ENCODE measurements at regions not wholly inside any gene's neighbourhood (a gene's known extent, or its start where the extent isn't known, plus 50 kb on each side); places are given as distances from the start of the nearest gene placed in this dataset.

DNA sequence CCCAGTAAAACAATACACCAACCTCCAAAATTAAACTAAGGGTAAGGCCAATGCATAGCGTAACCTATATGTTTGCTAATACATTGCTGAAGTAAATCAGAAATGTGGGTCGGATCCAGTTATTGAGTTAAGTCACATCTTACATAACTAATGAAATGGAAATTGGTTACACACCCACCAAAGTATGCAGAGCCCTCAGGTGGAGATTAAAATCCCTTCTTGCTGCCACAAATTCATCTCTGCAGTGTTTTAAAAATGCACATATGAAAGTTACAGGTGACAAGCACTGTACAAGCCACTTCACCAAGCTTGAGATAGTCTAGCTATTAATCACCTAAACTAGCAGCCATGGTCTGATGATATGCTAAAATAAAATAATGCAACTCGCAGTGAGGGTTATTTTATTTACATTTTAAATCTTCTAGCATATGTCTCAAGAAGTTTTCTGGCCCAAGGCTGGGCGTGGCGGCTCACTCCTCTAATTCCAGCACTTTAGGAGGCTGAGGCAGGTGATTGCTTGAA, 130.6 kb downstream of the AQP9 start:
- TF ChIP-seq, protein P1, sequence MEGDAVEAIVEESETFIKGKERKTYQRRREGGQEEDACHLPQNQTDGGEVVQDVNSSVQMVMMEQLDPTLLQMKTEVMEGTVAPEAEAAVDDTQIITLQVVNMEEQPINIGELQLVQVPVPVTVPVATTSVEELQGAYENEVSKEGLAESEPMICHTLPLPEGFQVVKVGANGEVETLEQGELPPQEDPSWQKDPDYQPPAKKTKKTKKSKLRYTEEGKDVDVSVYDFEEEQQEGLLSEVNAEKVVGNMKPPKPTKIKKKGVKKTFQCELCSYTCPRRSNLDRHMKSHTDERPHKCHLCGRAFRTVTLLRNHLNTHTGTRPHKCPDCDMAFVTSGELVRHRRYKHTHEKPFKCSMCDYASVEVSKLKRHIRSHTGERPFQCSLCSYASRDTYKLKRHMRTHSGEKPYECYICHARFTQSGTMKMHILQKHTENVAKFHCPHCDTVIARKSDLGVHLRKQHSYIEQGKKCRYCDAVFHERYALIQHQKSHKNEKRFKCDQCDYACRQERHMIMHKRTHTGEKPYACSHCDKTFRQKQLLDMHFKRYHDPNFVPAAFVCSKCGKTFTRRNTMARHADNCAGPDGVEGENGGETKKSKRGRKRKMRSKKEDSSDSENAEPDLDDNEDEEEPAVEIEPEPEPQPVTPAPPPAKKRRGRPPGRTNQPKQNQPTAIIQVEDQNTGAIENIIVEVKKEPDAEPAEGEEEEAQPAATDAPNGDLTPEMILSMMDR (IDR thresholded peaks at IDR 0.05) = no peak
- TF ChIP-seq EP300 (IDR thresholded peaks at IDR 0.05) = no peak
- TF ChIP-seq POLR2A (IDR thresholded peaks at IDR 0.05) = no peak
